ENCODE measurements at regions not wholly inside any gene's neighbourhood (a gene's known extent, or its start where the extent isn't known, plus 50 kb on each side); places are given as distances from the start of the nearest gene placed in this dataset.
"Not testable (repeated sequence)": the region's sequence is repeated elsewhere in the genome, so short reads cannot be mapped to it uniquely, and the experiment has no call there.

- H3K79me2 ChIP-seq (ENCODE audit: control insufficient read depth, insufficient read depth, low read length, unreplicated experiment) = no peaks in the 10 kb centered on the region
- no peaks in the 10 kb centered on the region for H3K27me3 ChIP-seq (ENCODE audit: insufficient read depth, low read length)
- no peak overlapping the region for H3K4me3 ChIP-seq (ENCODE audit: low read depth, low read length)
- H3K36me3 ChIP-seq (ENCODE audit: insufficient read depth, low read length) = no peaks in the 10 kb centered on the region
- no peak overlapping the region for H3K27ac ChIP-seq (ENCODE audit: low read depth, low read length)
- H2AFZ ChIP-seq (ENCODE audit: low read length, unreplicated experiment) = no peak overlapping the region
- no peaks in the 10 kb centered on the region for H3K4me1 ChIP-seq (ENCODE audit: control insufficient read depth, insufficient read depth, low read length, unreplicated experiment)
Observed at GRCh38 chr21:23579573-23579972, 2027.7 kb downstream of the MRPL39 start.

GRCh38 chr21:23578027-23578426 is 2029.3 kb downstream of the MRPL39 start:
- no peaks in the 10 kb centered on the region for H3K4me1 ChIP-seq (ENCODE audit: control insufficient read depth, insufficient read depth, low read length, unreplicated experiment)
- no peak overlapping the region for H2AFZ ChIP-seq (ENCODE audit: low read length, unreplicated experiment)
- no peak overlapping the region for H3K4me3 ChIP-seq (ENCODE audit: low read depth, low read length)
- H3K79me2 ChIP-seq (ENCODE audit: control insufficient read depth, insufficient read depth, low read length, unreplicated experiment) = no peaks in the 10 kb centered on the region
- H3K27ac ChIP-seq (ENCODE audit: low read depth, low read length) = no peak overlapping the region
- no peaks in the 10 kb centered on the region for H3K36me3 ChIP-seq (ENCODE audit: insufficient read depth, low read length)
- H3K27me3 ChIP-seq (ENCODE audit: insufficient read depth, low read length) = no peaks in the 10 kb centered on the region

- Histone ChIP-seq H3K4me1 (ENCODE audit: control insufficient read depth, insufficient read depth, low read length, unreplicated experiment) (no peaks in the 10 kb centered on the region), H3K36me3 (ENCODE audit: insufficient read depth, low read length) (no peaks in the 10 kb centered on the region), H3K79me2 (ENCODE audit: control insufficient read depth, insufficient read depth, low read length, unreplicated experiment) (no peaks in the 10 kb centered on the region), H2AFZ (ENCODE audit: low read length, unreplicated experiment) (no peak overlapping the region), H3K27ac (ENCODE audit: low read depth, low read length) (no peak overlapping the region), H3K27me3 (ENCODE audit: insufficient read depth, low read length) (no peaks in the 10 kb centered on the region), H3K4me3 (ENCODE audit: low read depth, low read length) (no peak overlapping the region)
Observed at GRCh38 chr21:23574932-23575331, 2032.3 kb downstream of the MRPL39 start.

- H2AFZ ChIP-seq (ENCODE audit: low read length, unreplicated experiment); H3K4me3 ChIP-seq (ENCODE audit: low read depth, low read length); H3K4me1 ChIP-seq (ENCODE audit: control insufficient read depth, insufficient read depth, low read length, unreplicated experiment); H3K79me2 ChIP-seq (ENCODE audit: control insufficient read depth, insufficient read depth, low read length, unreplicated experiment); H3K36me3 ChIP-seq (ENCODE audit: insufficient read depth, low read length); H3K27me3 ChIP-seq (ENCODE audit: insufficient read depth, low read length); H3K27ac ChIP-seq (ENCODE audit: low read depth, low read length): not testable (repeated sequence)
Observed at GRCh38 chr21:23548924-23549323, 2058.4 kb downstream of the MRPL39 start.

- H3K79me2 ChIP-seq (ENCODE audit: control insufficient read depth, insufficient read depth, low read length, unreplicated experiment) = no peaks in the 10 kb centered on the region
- no peaks in the 10 kb centered on the region for H3K27me3 ChIP-seq (ENCODE audit: insufficient read depth, low read length)
- no peak overlapping the region for H3K27ac ChIP-seq (ENCODE audit: low read depth, low read length)
- no peak overlapping the region for H3K4me3 ChIP-seq (ENCODE audit: low read depth, low read length)
- H3K36me3 ChIP-seq (ENCODE audit: insufficient read depth, low read length) = no peaks in the 10 kb centered on the region
- no peak overlapping the region for H2AFZ ChIP-seq (ENCODE audit: low read length, unreplicated experiment)
- H3K4me1 ChIP-seq (ENCODE audit: control insufficient read depth, insufficient read depth, low read length, unreplicated experiment) = no peaks in the 10 kb centered on the region
Observed at GRCh38 chr21:23543333-23543732, 2063.9 kb downstream of the MRPL39 start.

- Histone ChIP-seq H3K27ac (ENCODE audit: low read depth, low read length) (no peak overlapping the region), H3K79me2 (ENCODE audit: control insufficient read depth, insufficient read depth, low read length, unreplicated experiment) (no peaks in the 10 kb centered on the region), H3K36me3 (ENCODE audit: insufficient read depth, low read length) (no peaks in the 10 kb centered on the region), H3K4me3 (ENCODE audit: low read depth, low read length) (no peak overlapping the region), H3K4me1 (ENCODE audit: control insufficient read depth, insufficient read depth, low read length, unreplicated experiment) (no peaks in the 10 kb centered on the region), H3K27me3 (ENCODE audit: insufficient read depth, low read length) (no peaks in the 10 kb centered on the region), H2AFZ (ENCODE audit: low read length, unreplicated experiment) (no peak overlapping the region)
Observed at GRCh38 chr21:23542097-23542496, 2065.2 kb downstream of the MRPL39 start.

- no peaks in the 10 kb centered on the region for H3K79me2 ChIP-seq (ENCODE audit: control insufficient read depth, insufficient read depth, low read length, unreplicated experiment)
- no peak overlapping the region for H3K27ac ChIP-seq (ENCODE audit: low read depth, low read length)
- no peaks in the 10 kb centered on the region for H3K36me3 ChIP-seq (ENCODE audit: insufficient read depth, low read length)
- no peak overlapping the region for H2AFZ ChIP-seq (ENCODE audit: low read length, unreplicated experiment)
- H3K4me3 ChIP-seq (ENCODE audit: low read depth, low read length) = no peak overlapping the region
- no peaks in the 10 kb centered on the region for H3K27me3 ChIP-seq (ENCODE audit: insufficient read depth, low read length)
- H3K4me1 ChIP-seq (ENCODE audit: control insufficient read depth, insufficient read depth, low read length, unreplicated experiment) = no peaks in the 10 kb centered on the region
Observed at GRCh38 chr21:23541571-23541970, 2065.7 kb downstream of the MRPL39 start.

- H3K79me2 ChIP-seq (ENCODE audit: control insufficient read depth, insufficient read depth, low read length, unreplicated experiment) = no peaks in the 10 kb centered on the region
- no peak overlapping the region for H3K27ac ChIP-seq (ENCODE audit: low read depth, low read length)
- no peak overlapping the region for H3K4me3 ChIP-seq (ENCODE audit: low read depth, low read length)
- H3K4me1 ChIP-seq (ENCODE audit: control insufficient read depth, insufficient read depth, low read length, unreplicated experiment) = no peaks in the 10 kb centered on the region
- no peaks in the 10 kb centered on the region for H3K36me3 ChIP-seq (ENCODE audit: insufficient read depth, low read length)
- H2AFZ ChIP-seq (ENCODE audit: low read length, unreplicated experiment) = no peak overlapping the region
- no peaks in the 10 kb centered on the region for H3K27me3 ChIP-seq (ENCODE audit: insufficient read depth, low read length)
Observed at GRCh38 chr21:23534850-23535249, 2072.4 kb downstream of the MRPL39 start.

GRCh38 chr21:23531444-23531843 is 2075.8 kb downstream of the MRPL39 start:
- Histone ChIP-seq H3K27me3 (ENCODE audit: insufficient read depth, low read length) (no peaks in the 10 kb centered on the region), H3K4me1 (ENCODE audit: control insufficient read depth, insufficient read depth, low read length, unreplicated experiment) (no peaks in the 10 kb centered on the region), H3K27ac (ENCODE audit: low read depth, low read length) (no peak overlapping the region)

GRCh38 chr21:23524685-23525084 is 2082.6 kb downstream of the MRPL39 start:
- H3K4me3 ChIP-seq (ENCODE audit: low read depth, low read length) = no peak overlapping the region
- no peaks in the 10 kb centered on the region for H3K36me3 ChIP-seq (ENCODE audit: insufficient read depth, low read length)
- no peak overlapping the region for H3K27ac ChIP-seq (ENCODE audit: low read depth, low read length)

More at GRCh38 chr21:23531444-23531843, 2075.8 kb downstream of the MRPL39 start:
- no peak overlapping the region for H2AFZ ChIP-seq (ENCODE audit: low read length, unreplicated experiment)
- no peaks in the 10 kb centered on the region for H3K79me2 ChIP-seq (ENCODE audit: control insufficient read depth, insufficient read depth, low read length, unreplicated experiment)
- H3K36me3 ChIP-seq (ENCODE audit: insufficient read depth, low read length) = no peaks in the 10 kb centered on the region
- no peak overlapping the region for H3K4me3 ChIP-seq (ENCODE audit: low read depth, low read length)

GRCh38 chr21:23522751-23523150 is 2084.5 kb downstream of the MRPL39 start:
- no peaks in the 10 kb centered on the region for H3K79me2 ChIP-seq (ENCODE audit: control insufficient read depth, insufficient read depth, low read length, unreplicated experiment)
- H3K27ac ChIP-seq (ENCODE audit: low read depth, low read length) = no peak overlapping the region
- H3K36me3 ChIP-seq (ENCODE audit: insufficient read depth, low read length) = no peaks in the 10 kb centered on the region
- H2AFZ ChIP-seq (ENCODE audit: low read length, unreplicated experiment) = no peak overlapping the region
- no peaks in the 10 kb centered on the region for H3K27me3 ChIP-seq (ENCODE audit: insufficient read depth, low read length)
- H3K4me3 ChIP-seq (ENCODE audit: low read depth, low read length) = no peak overlapping the region
- no peaks in the 10 kb centered on the region for H3K4me1 ChIP-seq (ENCODE audit: control insufficient read depth, insufficient read depth, low read length, unreplicated experiment)

More at GRCh38 chr21:23524685-23525084, 2082.6 kb downstream of the MRPL39 start:
- no peaks in the 10 kb centered on the region for H3K4me1 ChIP-seq (ENCODE audit: control insufficient read depth, insufficient read depth, low read length, unreplicated experiment)
- H3K27me3 ChIP-seq (ENCODE audit: insufficient read depth, low read length) = no peaks in the 10 kb centered on the region
- no peaks in the 10 kb centered on the region for H3K79me2 ChIP-seq (ENCODE audit: control insufficient read depth, insufficient read depth, low read length, unreplicated experiment)
- no peak overlapping the region for H2AFZ ChIP-seq (ENCODE audit: low read length, unreplicated experiment)

All from ACC112 (cell line).